PC-3 (cell line): ENCODE measurements at regions not wholly inside any gene's neighbourhood (a gene's known extent, or its start where the extent isn't known, plus 50 kb on each side); places are given as distances from the start of the nearest gene placed in this dataset.
"Not testable (repeated sequence)": the region's sequence is repeated elsewhere in the genome, so short reads cannot be mapped to it uniquely, and the experiment has no call there.

Source experiments
- ATAC-seq: fragments of 200-7000 bp; cut with Tn5 transposase; 2 replicates; pipeline ENCODE4 v1.9.1; 2020; ENCODE audit warnings: mild to moderate bottlenecking, moderate library complexity
- BruUV-seq: library from RNA; stranded (reverse); fragments of 400-500 nt; replicated peaks from 2 replicates; lab custom pipeline; 2021; lab: Mats Ljungman, UMichigan
- CTCF ChIA-PET: fragments of 300-600 bp; sonication (Branson Sonifier 250); formaldehyde crosslinking; loops from one replicate; lab custom pipeline; 2022; ENCODE audit warnings: antibody characterized with exemption; lab: Charles Lee
- POLR2A ChIA-PET: fragments of 300-600 bp; sonication (Branson Sonifier 250); formaldehyde crosslinking; loops from one replicate; lab custom pipeline; 2022; ENCODE audit warnings: antibody characterized with exemption; ENCODE audit not compliant: unreplicated experiment; lab: Charles Lee
- DNase-seq: peaks from one replicate; pipeline ENCODE4 v3.0.0-alpha.2; 2015
- H2AFZ ChIP-seq: fragments of 300-600 bp; sonication (generic); 2 replicates; pipeline ENCODE4 v1.6.0; 2016; ENCODE audit warnings: antibody characterized with exemption, low read length
- H3F3A ChIP-seq: fragments of 300-600 bp; sonication (generic); one replicate; pipeline ENCODE4 v1.6.0; 2017; ENCODE audit warnings: antibody characterized with exemption, low read length, control low read depth, mild to moderate bottlenecking; ENCODE audit not compliant: unreplicated experiment
- H3K27ac ChIP-seq: fragments of 300-600 bp; sonication (generic); 2 replicates; pipeline ENCODE4 v1.5.1; 2016; ENCODE audit warnings: mild to moderate bottlenecking, low read length
- H3K27me3 ChIP-seq: fragments of 300-600 bp; sonication (generic); 2 replicates; pipeline ENCODE4 v1.6.1; 2016; ENCODE audit warnings: low read length, mixed read lengths
- H3K36me3 ChIP-seq: fragments of 300-600 bp; sonication (generic); 2 replicates; pipeline ENCODE4 v1.6.1; 2016; ENCODE audit warnings: low read depth, mixed run types, low read length, mixed read lengths
- H3K4me1 ChIP-seq: fragments of 300-600 bp; sonication (generic); 2 replicates; pipeline ENCODE4 v1.5.1; 2016; ENCODE audit warnings: low read length; ENCODE audit not compliant: insufficient read depth
- H3K4me2 ChIP-seq: fragments of 300-600 bp; sonication (generic); 2 replicates; pipeline ENCODE4 v1.6.0; 2016; ENCODE audit warnings: low read length
- H3K4me3 ChIP-seq: fragments of 300-600 bp; sonication (generic); 2 replicates; pipeline ENCODE4 v1.5.1; 2016; ENCODE audit warnings: mild to moderate bottlenecking, low read length, mixed read lengths
- H3K79me2 ChIP-seq: fragments of 300-600 bp; sonication (generic); 2 replicates; pipeline ENCODE4 v1.6.1; 2017; ENCODE audit warnings: low read length, mixed read lengths
- H3K9ac ChIP-seq: fragments of 300-600 bp; sonication (generic); 2 replicates; pipeline ENCODE4 v1.6.0; 2016; ENCODE audit warnings: mild to moderate bottlenecking, low read length
- H3K9me2 ChIP-seq: fragments of 300-600 bp; sonication (generic); replicated peaks from 2 replicates; pipeline ENCODE4 v1.6.1; 2016; ENCODE audit warnings: mixed run types, low read length, mixed read lengths
- H3K9me3 ChIP-seq: fragments of 300-600 bp; sonication (generic); 2 replicates; pipeline ENCODE4 v1.6.1; 2016; ENCODE audit warnings: low read length, mixed read lengths
- H4K20me1 ChIP-seq: fragments of 300-600 bp; sonication (generic); 2 replicates; pipeline ENCODE4 v1.6.1; 2016; ENCODE audit warnings: low read length, mixed read lengths
- EZH2 ChIP-seq: fragments of 300-600 bp; sonication (generic); IDR thresholded peaks from one replicate; pipeline ENCODE4 v1.6.1; 2017; ENCODE audit warnings: antibody characterized with exemption, mild to moderate bottlenecking, low read length; ENCODE audit not compliant: unreplicated experiment
- EZH2phosphoT487 ChIP-seq: fragments of 300-600 bp; sonication (generic); IDR thresholded peaks from 2 replicates; pipeline ENCODE4 v1.6.1; 2018; ENCODE audit warnings: mild to moderate bottlenecking, antibody characterized with exemption, low read length, borderline replicate concordance
- intact Hi-C: fragments of 100-400 bp; cut with micrococcal nuclease; formaldehyde crosslinking; loops from 2 replicates; pipeline ENCODE4 v1.9.0; 2023
- TF ChIP-seq, protein P1 (sequence below): fragments of 300-600 bp; sonication (generic); conservative IDR thresholded peaks from 2 replicates; pipeline ENCODE4 v1.5.1; 2017; ENCODE audit warnings: antibody characterized with exemption, low read depth, mild to moderate bottlenecking, low read length

- ChIA-PET POLR2A (interaction anchor here (0.5 kb wide), 2 partner anchors 293 to 1663 kb away, joined by 4 to 5 read pairs; no protein-coding TSS in a partner anchor), CTCF (no interaction called here)
- DNase-seq = peak; percentile 87
- no peaks in the 10 kb centered on the region for H3K9me2 ChIP-seq
- H3K4me3 ChIP-seq = no peak overlapping the region
- TF ChIP-seq, protein P1, sequence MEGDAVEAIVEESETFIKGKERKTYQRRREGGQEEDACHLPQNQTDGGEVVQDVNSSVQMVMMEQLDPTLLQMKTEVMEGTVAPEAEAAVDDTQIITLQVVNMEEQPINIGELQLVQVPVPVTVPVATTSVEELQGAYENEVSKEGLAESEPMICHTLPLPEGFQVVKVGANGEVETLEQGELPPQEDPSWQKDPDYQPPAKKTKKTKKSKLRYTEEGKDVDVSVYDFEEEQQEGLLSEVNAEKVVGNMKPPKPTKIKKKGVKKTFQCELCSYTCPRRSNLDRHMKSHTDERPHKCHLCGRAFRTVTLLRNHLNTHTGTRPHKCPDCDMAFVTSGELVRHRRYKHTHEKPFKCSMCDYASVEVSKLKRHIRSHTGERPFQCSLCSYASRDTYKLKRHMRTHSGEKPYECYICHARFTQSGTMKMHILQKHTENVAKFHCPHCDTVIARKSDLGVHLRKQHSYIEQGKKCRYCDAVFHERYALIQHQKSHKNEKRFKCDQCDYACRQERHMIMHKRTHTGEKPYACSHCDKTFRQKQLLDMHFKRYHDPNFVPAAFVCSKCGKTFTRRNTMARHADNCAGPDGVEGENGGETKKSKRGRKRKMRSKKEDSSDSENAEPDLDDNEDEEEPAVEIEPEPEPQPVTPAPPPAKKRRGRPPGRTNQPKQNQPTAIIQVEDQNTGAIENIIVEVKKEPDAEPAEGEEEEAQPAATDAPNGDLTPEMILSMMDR = no peak
- no peak for TF ChIP-seq EZH2phosphoT487
- TF ChIP-seq EZH2 = no peak
- H2AFZ ChIP-seq = 0 out of 2 replicates have a peak overlapping the region, but pooled peaks have one; percentile 12
- peaks cover 28% of the 10 kb centered on the region for H3K4me1 ChIP-seq
- no peaks in the 10 kb centered on the region for H3K9me3 ChIP-seq
- intact Hi-C loops = loop anchor here (1.0 kb wide), 1 partner anchor 97 kb away; no protein-coding TSS in a partner anchor
- peak overlapping the region; percentile 42 for H3K4me2 ChIP-seq
- BruUV-seq = no TSS peak
- no peaks in the 10 kb centered on the region for H4K20me1 ChIP-seq
- H3K27ac ChIP-seq = peak overlapping the region; percentile 68
- no peaks in the 10 kb centered on the region for H3K79me2 ChIP-seq
- 0 out of 2 replicates have a peak overlapping the region, but pooled peaks have one; percentile 8 for H3K9ac ChIP-seq
- peak; percentile 91 for ATAC-seq
- H3K27me3 ChIP-seq = no peaks in the 10 kb centered on the region
- no peaks in the 10 kb centered on the region for H3F3A ChIP-seq
- H3K36me3 ChIP-seq = no peaks in the 10 kb centered on the region
Observed at GRCh38 chr9:13804532-13804931, 509.4 kb downstream of the NFIB start.

DNA sequence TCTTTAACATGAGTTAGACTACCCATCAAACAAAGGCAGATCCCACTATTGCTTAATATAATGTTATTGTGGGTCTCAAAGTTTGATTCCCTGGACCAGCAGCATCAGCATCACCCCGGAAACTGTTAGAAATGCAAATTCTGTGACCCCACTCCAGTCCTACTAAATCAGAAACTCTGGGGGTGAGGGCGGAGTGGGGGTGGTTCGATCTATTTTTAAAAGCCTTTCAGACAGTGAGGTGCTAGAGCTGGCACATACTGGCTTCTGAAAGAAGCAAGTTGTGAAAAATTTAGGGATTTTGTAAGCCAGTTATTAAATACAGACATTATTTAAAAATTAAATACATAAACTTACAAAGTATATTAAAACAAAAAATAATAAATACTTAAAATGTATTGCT lies 513.2 kb downstream of the NFIB start:
- Histone ChIP-seq H3K4me3 (no peak overlapping the region), H3F3A (no peaks in the 10 kb centered on the region), H3K27ac (no peak overlapping the region), H3K4me1 (peaks cover 28% of the 10 kb centered on the region), H3K36me3 (no peaks in the 10 kb centered on the region), H3K9me2 (no peaks in the 10 kb centered on the region), H3K9ac (no peak overlapping the region), H4K20me1 (no peaks in the 10 kb centered on the region), H3K4me2 (no peak overlapping the region), H3K9me3 (no peaks in the 10 kb centered on the region), H3K79me2 (no peaks in the 10 kb centered on the region), H3K27me3 (no peaks in the 10 kb centered on the region), H2AFZ (no peak overlapping the region)
- BruUV-seq = no TSS peak
- ATAC-seq (no peak), DNase-seq (no peak)
- POLR2A ChIA-PET = no interaction called here
- TF ChIP-seq, protein P1 = no peak
- no peak for TF ChIP-seq EZH2phosphoT487
- no peak for TF ChIP-seq EZH2
- intact Hi-C loops = no loop called here
- CTCF ChIA-PET = no interaction called here

- H3K27me3 ChIP-seq, H3K9ac ChIP-seq, intact Hi-C loops, H3K4me2 ChIP-seq, H2AFZ ChIP-seq, ATAC-seq, H3K4me3 ChIP-seq, H3K36me3 ChIP-seq, H3K27ac ChIP-seq, H3K9me3 ChIP-seq, H4K20me1 ChIP-seq, CTCF ChIA-PET, H3F3A ChIP-seq, BruUV-seq, H3K79me2 ChIP-seq, H3K9me2 ChIP-seq, DNase-seq, POLR2A ChIA-PET, H3K4me1 ChIP-seq: not testable (repeated sequence)
Observed at GRCh38 chr9:13797701-13798100, 516.2 kb downstream of the NFIB start.
